Fibroblast of the aortic adventitia (primary cell): ENCODE measurements at regions not wholly inside any gene's neighbourhood (a gene's known extent, or its start where the extent isn't known, plus 50 kb on each side); places are given as distances from the start of the nearest gene placed in this dataset.
"Not testable (repeated sequence)": the region's sequence is repeated elsewhere in the genome, so short reads cannot be mapped to it uniquely, and the experiment has no call there.

Experiments used
- DNase-seq: peaks from one replicate; pipeline ENCODE4 v3.0.0-alpha.2; 2010; ENCODE audit warnings: low read depth
- H3K4me3 ChIP-seq: 2 replicates; pipeline ENCODE4 v1.5.1; 2011; ENCODE audit warnings: low read depth, mild to moderate bottlenecking, control low read depth, low read length, moderate library complexity
- TF ChIP-seq, protein P1 (sequence below): IDR thresholded peaks from 2 replicates; pipeline ENCODE4 v1.5.1; 2011; ENCODE audit warnings: mild to moderate bottlenecking, low read length, control low read depth, inconsistent platforms; ENCODE audit not compliant: insufficient read depth

DNA sequence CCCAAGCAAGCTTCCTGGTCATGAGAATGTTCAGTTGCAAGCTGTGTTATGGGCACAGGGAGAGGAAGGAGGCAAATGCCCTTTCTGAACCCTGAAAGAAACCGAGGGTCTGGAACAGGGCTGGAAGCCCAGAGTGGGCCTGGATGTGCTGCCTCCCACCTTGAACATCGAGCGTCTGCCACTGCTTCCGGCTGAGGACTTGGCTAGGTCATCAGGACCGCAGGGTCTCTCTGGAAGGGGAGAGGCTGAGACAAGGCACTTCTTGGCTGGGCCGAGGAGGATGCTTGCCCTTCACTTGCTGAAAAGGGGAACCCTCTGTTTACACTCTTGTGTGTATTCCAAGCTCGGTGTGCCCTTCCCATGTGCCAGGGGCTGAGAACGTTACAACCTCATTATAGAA lies 168.0 kb upstream of the C1orf174 start:
- H3K4me3 ChIP-seq = no peak overlapping the region
- TF ChIP-seq, protein P1, sequence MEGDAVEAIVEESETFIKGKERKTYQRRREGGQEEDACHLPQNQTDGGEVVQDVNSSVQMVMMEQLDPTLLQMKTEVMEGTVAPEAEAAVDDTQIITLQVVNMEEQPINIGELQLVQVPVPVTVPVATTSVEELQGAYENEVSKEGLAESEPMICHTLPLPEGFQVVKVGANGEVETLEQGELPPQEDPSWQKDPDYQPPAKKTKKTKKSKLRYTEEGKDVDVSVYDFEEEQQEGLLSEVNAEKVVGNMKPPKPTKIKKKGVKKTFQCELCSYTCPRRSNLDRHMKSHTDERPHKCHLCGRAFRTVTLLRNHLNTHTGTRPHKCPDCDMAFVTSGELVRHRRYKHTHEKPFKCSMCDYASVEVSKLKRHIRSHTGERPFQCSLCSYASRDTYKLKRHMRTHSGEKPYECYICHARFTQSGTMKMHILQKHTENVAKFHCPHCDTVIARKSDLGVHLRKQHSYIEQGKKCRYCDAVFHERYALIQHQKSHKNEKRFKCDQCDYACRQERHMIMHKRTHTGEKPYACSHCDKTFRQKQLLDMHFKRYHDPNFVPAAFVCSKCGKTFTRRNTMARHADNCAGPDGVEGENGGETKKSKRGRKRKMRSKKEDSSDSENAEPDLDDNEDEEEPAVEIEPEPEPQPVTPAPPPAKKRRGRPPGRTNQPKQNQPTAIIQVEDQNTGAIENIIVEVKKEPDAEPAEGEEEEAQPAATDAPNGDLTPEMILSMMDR = no peak
- DNase-seq = no peak

DNA sequence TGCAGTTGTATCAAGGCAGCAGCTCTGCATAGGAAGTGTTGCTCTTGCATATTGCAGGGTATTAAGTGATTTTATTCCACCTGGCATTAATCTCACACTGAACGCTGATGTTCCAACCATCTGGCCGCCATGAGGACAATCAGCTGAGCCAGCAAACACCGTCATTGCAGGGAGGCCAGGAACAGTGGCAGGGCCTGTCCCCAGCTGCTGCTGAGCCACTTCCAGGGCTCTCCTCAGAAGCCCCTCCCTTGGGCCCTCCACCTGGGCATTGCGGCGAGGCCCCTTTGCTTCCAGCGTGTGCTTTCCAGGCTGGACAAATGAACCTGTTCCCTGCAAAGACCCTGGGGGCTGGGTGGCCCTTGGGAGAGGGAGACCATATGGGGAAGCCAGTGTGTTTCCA lies 171.6 kb upstream of the C1orf174 start:
- no peak overlapping the region for H3K4me3 ChIP-seq
- TF ChIP-seq, protein P1 = no peak
- no peak for DNase-seq

DNA sequence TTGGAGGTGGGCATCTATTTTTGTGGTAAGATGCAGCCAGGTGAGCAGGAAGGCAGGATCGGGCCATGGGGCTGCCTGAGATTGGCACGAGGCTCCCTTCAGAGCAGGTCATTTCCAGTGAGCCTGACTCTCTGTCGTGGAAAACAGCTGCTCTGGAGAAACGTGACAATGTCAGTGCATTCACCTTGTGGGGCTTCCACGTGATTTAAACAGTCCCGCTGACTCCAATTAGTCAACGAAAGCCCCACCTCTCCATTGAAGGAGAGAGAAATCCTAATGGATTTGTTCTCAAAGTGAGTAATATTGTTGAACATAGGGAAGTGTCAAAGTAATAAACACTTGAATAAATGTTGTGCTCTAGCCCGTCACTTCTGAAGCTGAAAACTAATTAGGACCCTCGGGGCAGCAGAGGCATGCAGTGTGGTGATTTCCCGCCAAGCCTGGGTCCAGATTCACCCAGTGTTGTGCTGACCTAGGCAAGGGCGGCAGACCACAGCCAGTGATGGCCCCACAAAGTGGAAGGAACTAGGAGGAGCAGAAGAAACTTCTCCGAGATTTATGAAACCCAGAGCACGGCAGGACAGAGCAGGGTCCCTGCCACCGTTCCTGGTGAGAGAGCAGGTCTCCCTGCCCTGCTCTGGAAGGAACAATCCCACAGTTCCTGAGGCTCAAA lies 172.5 kb upstream of the C1orf174 start:
- DNase-seq = no peak
- TF ChIP-seq, protein P1 = no peak
- H3K4me3 ChIP-seq = no peak overlapping the region

DNA sequence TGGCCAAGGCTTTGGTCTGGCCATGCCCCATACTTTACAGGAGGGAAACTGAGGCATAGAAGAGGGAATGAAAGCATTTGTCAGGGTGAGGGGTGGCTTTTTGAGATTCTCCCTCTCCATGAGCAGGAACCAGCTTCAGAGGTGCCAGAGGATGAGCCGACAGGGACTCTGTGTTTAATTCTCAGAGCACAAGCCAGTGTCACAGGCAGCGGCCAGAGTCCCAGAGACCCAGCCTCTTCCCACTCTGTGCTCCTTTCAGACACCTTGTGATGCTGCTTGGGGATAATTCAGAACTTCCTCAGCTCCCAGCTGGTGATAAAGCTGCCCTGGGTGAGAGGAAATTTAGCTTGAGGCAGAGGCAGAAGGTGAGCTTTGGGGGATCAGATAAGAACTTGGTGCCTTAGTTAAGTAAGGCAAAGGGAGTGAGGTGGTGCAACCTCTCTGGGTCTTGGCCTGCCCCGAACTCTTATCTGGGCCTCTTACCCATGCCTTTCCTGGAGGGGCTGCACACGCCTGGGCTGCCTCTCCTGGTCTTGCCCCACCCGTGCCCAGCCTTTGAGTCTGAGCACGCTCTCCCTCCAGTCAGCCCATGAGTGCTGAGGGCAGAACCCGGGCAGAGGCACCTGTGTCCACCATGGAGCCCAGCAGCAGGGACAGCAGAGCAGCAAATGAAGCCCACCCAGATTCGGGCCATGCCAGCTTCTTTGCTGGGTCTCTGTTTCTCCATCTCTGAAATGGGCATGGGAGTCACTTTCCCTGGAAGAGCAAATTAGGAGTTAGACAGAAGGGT lies 175.6 kb upstream of the C1orf174 start:
- TF ChIP-seq, protein P1 = no peak
- H3K4me3 ChIP-seq = no peak overlapping the region
- no peak for DNase-seq

DNA sequence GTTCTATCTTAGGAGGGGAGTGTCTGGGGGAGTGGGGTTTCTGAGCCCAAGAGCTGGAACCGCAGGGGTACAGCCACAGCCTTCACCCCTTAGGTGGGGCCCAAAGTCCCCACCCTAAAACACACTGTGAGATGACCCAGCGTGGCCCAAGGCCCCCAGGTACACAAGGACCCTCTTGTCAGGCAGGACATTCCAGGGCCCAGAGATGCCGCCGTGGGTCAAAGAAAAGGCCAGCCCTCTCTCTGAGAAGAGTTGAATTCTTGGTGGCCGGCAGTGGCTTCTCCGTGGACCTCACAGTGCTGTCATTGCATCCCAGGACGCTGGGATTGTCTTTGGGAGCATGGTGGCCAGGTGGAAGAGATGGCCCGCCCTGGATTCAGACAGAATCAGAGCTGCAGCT lies 176.3 kb upstream of the C1orf174 start:
- no peak for DNase-seq
- H3K4me3 ChIP-seq = no peak overlapping the region
- TF ChIP-seq, protein P1 = no peak

DNA sequence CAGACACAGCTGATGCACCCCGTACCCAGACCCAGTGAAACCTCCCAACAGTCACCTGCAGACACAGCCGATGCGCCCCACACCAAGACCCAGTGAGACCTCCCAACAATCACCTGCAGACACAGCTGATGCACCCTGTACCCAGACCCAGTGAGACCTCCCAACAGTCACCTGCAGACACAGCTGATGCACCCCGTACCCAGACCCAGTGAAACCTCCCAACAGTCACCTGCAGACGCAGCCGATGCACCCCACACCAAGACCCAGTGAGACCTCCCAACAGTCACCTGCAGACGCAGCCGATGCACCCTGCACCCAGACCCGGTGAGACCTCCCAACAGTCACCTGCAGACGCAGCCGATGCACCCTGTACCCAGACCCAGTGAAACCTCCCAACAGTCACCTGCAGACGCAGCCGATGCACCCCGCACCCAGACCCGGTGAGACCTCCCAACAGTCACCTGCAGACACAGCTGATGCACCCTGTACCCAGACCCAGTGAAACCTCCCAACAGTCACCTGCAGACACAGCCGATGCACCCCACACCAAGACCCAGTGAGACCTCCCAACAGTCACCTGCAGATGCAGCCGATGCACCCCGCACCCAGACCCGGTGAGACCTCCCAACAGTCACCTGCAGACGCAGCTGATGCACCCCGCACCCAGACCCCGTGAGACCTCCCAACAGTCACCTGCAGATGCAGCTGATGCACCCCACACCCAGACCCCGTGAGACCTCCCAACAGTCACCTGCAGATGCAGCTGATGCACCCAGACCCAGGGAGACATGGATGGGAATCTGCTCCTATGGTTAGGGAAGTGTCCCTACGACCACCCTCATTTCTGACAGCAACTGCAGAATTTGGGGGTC lies 178.3 kb upstream of the C1orf174 start:
- DNase-seq, H3K4me3 ChIP-seq: not testable (repeated sequence)

DNA sequence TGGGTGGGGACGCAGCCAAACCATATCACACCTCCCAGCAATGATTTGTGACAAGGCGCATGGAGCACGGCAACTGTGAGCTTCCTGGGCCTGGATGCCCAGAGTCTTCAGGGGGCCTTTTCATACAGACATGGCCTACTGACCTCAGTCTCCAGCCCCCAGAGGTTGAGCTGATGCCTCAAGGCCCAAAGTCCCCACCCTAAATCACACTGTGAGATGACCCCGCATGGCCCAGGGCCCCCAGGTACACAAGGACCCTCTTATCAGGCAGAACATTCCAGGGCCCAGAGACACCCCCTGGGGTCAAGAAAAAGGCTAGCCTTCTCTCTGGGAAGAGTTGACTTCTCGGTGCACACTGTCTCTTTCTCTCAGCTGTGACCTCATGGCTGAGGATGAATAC lies 179.7 kb upstream of the C1orf174 start:
- no peak overlapping the region for H3K4me3 ChIP-seq
- TF ChIP-seq, protein P1 = no peak
- no peak for DNase-seq
